Gastroesophageal sphincter (tissue), 3 donors: ENCODE measurements at regions not wholly inside any gene's neighbourhood (a gene's known extent, or its start where the extent isn't known, plus 50 kb on each side); places are given as distances from the start of the nearest gene placed in this dataset.

ENCODE experiments used
- CTCF ChIP-seq, 4 experiments: fragments of 200-600 bp in 2 of 4; fragments of 450-650 bp in 2 of 4; sonication (generic) in 1 of 4; IDR thresholded peaks; one replicate each; pipeline ENCODE4 v1.5.1; 2017 to 2019; ENCODE audit warnings: antibody characterized with exemption in 4 of 4, mild to moderate bottlenecking in 2 of 4, moderate library complexity in 2 of 4
- POLR2AphosphoS5 ChIP-seq: sonication (generic); formaldehyde crosslinking; IDR thresholded peaks from one replicate; pipeline ENCODE4 v1.6.1; 2017; ENCODE audit warnings: antibody characterized with exemption

GRCh38 chr18:26736301-26736700 is 129.2 kb downstream of the AQP4 start:
- no peak for TF ChIP-seq POLR2AphosphoS5
- TF ChIP-seq CTCF (IDR thresholded peaks at IDR 0.05) = no peak
